ENCODE measurements at regions not wholly inside any gene's neighbourhood (a gene's known extent, or its start where the extent isn't known, plus 50 kb on each side); places are given as distances from the start of the nearest gene placed in this dataset.

DNA sequence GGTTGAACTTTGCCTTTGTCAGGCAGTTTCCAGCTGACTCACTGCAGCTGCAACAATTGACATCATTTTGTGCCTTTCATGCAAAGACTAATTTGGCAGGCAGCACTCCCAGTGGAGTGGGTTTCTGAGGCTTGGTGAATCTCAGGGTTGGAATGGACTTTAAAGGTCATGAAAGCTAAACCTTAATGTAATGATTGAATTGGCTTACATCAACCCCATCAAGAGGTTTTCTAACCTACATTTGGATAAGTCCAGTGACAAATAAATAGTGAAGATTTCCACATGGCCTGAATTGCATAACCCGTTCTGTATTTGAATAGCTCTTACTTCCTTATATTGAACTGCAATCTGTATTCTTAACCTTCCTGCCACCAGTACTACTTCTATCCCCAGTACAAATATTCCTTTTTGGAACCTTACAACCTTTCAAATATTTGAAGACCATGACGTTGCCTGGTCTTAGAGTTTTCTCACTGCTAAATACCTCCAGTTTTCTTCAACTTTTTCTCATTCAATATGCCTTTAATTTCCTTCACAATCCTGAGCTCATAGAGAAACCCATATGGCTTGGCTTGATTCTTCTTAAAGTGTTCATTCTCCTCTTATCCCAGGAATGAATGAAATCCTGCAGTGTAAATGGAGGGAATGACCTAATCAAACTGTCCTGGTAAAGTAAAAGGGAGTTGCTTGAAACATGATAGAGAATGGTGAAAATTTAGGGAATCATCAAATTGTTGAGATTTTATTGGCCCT is 168.1 kb upstream of the NOVA1 start:
- H3K27me3 ChIP-seq: no peaks in the 10 kb centered on the region
- no peak overlapping the region for H3K4me3 ChIP-seq
- WGBS, 2 donors: 36 to 45% methylated on average over 2 of the region's 2 CpGs
- ATAC-seq (peak in 7 of 8 donors; percentile 56 to 88 (median 67)), DNase-seq (peak; percentile 12 to 45)
- H3K36me3 ChIP-seq: no peaks in the 10 kb centered on the region
- TF ChIP-seq, protein P1, sequence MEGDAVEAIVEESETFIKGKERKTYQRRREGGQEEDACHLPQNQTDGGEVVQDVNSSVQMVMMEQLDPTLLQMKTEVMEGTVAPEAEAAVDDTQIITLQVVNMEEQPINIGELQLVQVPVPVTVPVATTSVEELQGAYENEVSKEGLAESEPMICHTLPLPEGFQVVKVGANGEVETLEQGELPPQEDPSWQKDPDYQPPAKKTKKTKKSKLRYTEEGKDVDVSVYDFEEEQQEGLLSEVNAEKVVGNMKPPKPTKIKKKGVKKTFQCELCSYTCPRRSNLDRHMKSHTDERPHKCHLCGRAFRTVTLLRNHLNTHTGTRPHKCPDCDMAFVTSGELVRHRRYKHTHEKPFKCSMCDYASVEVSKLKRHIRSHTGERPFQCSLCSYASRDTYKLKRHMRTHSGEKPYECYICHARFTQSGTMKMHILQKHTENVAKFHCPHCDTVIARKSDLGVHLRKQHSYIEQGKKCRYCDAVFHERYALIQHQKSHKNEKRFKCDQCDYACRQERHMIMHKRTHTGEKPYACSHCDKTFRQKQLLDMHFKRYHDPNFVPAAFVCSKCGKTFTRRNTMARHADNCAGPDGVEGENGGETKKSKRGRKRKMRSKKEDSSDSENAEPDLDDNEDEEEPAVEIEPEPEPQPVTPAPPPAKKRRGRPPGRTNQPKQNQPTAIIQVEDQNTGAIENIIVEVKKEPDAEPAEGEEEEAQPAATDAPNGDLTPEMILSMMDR (IDR thresholded peaks at IDR 0.05): no peak
- intact Hi-C loops (cut with DNase I): no loop called here
- H3K27ac ChIP-seq: peak overlapping the region in 4 of 10 donors; percentile 13 to 34 (median 20)
- peaks cover 0 to 5% (median 0%) of the 10 kb centered on the region in 9 donors for H3K4me1 ChIP-seq
- no peaks in the 10 kb centered on the region for H3K9me3 ChIP-seq

DNA sequence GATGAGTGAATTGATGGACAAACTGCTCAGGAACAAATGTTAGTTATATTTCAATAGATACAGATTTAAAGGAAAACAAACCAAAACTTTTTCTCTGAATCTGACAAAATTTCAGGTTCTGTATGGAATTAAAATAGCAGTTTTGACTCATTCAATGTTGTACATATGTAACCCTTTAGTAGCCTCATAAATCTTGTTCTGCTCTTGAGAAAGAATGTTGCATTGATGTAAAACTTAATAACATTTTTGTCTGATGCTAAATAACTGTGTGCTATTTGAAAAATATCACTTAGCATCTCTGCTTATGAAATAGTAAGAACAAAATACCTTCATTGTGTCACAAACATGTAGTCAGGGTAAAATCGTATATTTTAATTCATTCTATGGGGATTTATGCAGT is 168.9 kb upstream of the NOVA1 start:
- Histone ChIP-seq H3K9me3 (no peaks in the 10 kb centered on the region), H3K4me1 (peaks cover 0 to 5% (median 0%) of the 10 kb centered on the region in 9 donors), H3K36me3 (no peaks in the 10 kb centered on the region), H3K27me3 (no peaks in the 10 kb centered on the region), H3K27ac (peak overlapping the region in 2 of 10 donors; percentile 16 to 23), H3K4me3 (no peak overlapping the region)
- DNase-seq (no peak), ATAC-seq (no peak)
- TF ChIP-seq, protein P1 (IDR thresholded peaks at IDR 0.05): no peak
- intact Hi-C loops (cut with DNase I): no loop called here
- WGBS, 2 donors: 87 to 90% methylated on average over 1 of the region's 1 CpG

- intact Hi-C loops (cut with DNase I): no loop called here
- Histone ChIP-seq H3K4me1 (peaks cover 0 to 10% (median 0%) of the 10 kb centered on the region in 9 donors), H3K27me3 (no peaks in the 10 kb centered on the region), H3K36me3 (no peaks in the 10 kb centered on the region), H3K4me3 (no peak overlapping the region), H3K9me3 (no peaks in the 10 kb centered on the region), H3K27ac (no peak overlapping the region)
- DNase-seq (no peak), ATAC-seq (no peak)
- 54 to 62% methylated on average over 5 of the region's 5 CpGs for WGBS, 2 donors
- TF ChIP-seq, protein P1 (IDR thresholded peaks at IDR 0.05): no peak
These were observed 176.2 kb upstream of the NOVA1 start for GRCh38 chr14:26773906-26774593.

- intact Hi-C loops (cut with DNase I): no loop called here
- no peaks in the 10 kb centered on the region for H3K27me3 ChIP-seq
- ATAC-seq: peak in 3 of 8 donors; percentile 9 to 71 (median 65)
- no peak overlapping the region for H3K4me3 ChIP-seq
- no peaks in the 10 kb centered on the region for H3K36me3 ChIP-seq
- DNase-seq: no peak
- TF ChIP-seq, protein P1 (IDR thresholded peaks at IDR 0.05): no peak
- peak overlapping the region in 1 of 10 donors; percentile 17 for H3K27ac ChIP-seq
- no peaks in the 10 kb centered on the region for H3K9me3 ChIP-seq
- H3K4me1 ChIP-seq: peaks cover 0 to 10% (median 0%) of the 10 kb centered on the region in 9 donors
- WGBS, 2 donors: 26 to 34% methylated on average over 5 of the region's 5 CpGs
These were observed 178.1 kb upstream of the NOVA1 start for GRCh38 chr14:26775765-26776563.

Data from heart right ventricle (tissue), 16 donors.